Parathyroid adenoma (tissue), 2 donors: ENCODE measurements at regions not wholly inside any gene's neighbourhood (a gene's known extent, or its start where the extent isn't known, plus 50 kb on each side); places are given as distances from the start of the nearest gene placed in this dataset.

Experiments used
- H2AFZ ChIP-seq: fragments of 300-600 bp; sonication (generic); one replicate; pipeline ENCODE4 v1.7.0; 2017; ENCODE audit warnings: antibody characterized with exemption, mild to moderate bottlenecking
- H3K27ac ChIP-seq: fragments of 300-600 bp; sonication (generic); one replicate; pipeline ENCODE4 v1.7.0; 2017
- H3K27me3 ChIP-seq: fragments of 300-600 bp; sonication (generic); one replicate; pipeline ENCODE4 v1.7.0; 2017; ENCODE audit warnings: low read length; ENCODE audit not compliant: control insufficient read depth, insufficient read depth
- H3K36me3 ChIP-seq: fragments of 300-600 bp; sonication (generic); one replicate; pipeline ENCODE4 v1.7.0; 2017; ENCODE audit warnings: low read length; ENCODE audit not compliant: control insufficient read depth, insufficient read depth
- H3K4me1 ChIP-seq: fragments of 300-600 bp; sonication (generic); one replicate; pipeline ENCODE4 v1.7.0; 2017; ENCODE audit warnings: control low read depth
- H3K4me2 ChIP-seq: fragments of 300-600 bp; sonication (generic); one replicate; pipeline ENCODE4 v1.7.0; 2017; ENCODE audit warnings: low read length
- H3K4me3 ChIP-seq: fragments of 300-600 bp; sonication (generic); one replicate; pipeline ENCODE4 v1.7.0; 2017; ENCODE audit warnings: low read depth, low read length
- H3K79me2 ChIP-seq: fragments of 300-600 bp; sonication (generic); one replicate; pipeline ENCODE4 v1.7.0; 2017; ENCODE audit warnings: control low read depth
- H3K9ac ChIP-seq: fragments of 300-600 bp; sonication (generic); one replicate; pipeline ENCODE4 v1.7.0; 2017; ENCODE audit warnings: mild to moderate bottlenecking
- H3K9me3 ChIP-seq: fragments of 300-600 bp; sonication (generic); one replicate; pipeline ENCODE4 v1.7.0; 2017; ENCODE audit warnings: low read length; ENCODE audit not compliant: control insufficient read depth
- TF ChIP-seq, protein P1 (sequence below): fragments of 300-600 bp; sonication (generic); IDR thresholded peaks from one replicate; pipeline ENCODE4 v1.7.0; 2017; ENCODE audit warnings: antibody characterized with exemption, mild to moderate bottlenecking
- donor health status: primary hyperparathyroidism.

DNA sequence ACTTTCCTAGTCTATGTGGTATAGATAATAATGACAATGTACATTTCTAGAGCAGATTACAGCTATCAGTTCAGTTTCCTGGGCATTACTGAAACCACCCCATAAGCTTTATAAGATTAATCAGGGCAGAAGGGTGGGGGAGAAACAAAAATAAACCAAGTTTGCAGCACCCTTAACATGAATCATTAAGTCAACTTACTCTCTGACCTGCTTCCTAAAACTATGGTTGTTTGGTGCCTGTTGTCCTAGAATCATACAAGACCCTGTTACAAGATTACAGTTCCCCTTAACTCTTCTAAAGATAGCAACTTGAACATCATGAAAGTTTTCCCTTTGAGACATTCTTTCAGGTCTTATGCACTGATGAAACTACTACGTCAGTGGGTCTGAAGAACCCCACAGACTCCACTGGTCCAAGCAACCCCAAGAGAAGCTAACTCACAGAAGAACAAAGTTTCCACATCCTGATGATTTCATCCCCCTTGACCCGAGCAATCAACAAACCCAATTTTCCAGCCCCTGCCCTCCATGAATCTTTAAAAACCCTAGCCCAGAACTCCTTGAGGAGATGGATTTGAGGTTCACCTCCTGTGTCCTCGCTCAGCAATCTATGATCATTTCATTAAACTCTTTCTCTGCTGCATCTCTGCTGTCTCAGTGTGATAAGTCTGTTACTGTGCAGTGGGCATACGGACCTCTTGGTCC lies 336.5 kb downstream of the FOXO1 start:
- no peaks in the 10 kb centered on the region for H3K79me2 ChIP-seq
- no peak overlapping the region for H2AFZ ChIP-seq
- no peak overlapping the region for H3K9ac ChIP-seq
- no peaks in the 10 kb centered on the region for H3K9me3 ChIP-seq
- no peak overlapping the region for H3K27ac ChIP-seq
- H3K36me3 ChIP-seq: no peaks in the 10 kb centered on the region
- H3K4me3 ChIP-seq: no peak overlapping the region
- TF ChIP-seq, protein P1, sequence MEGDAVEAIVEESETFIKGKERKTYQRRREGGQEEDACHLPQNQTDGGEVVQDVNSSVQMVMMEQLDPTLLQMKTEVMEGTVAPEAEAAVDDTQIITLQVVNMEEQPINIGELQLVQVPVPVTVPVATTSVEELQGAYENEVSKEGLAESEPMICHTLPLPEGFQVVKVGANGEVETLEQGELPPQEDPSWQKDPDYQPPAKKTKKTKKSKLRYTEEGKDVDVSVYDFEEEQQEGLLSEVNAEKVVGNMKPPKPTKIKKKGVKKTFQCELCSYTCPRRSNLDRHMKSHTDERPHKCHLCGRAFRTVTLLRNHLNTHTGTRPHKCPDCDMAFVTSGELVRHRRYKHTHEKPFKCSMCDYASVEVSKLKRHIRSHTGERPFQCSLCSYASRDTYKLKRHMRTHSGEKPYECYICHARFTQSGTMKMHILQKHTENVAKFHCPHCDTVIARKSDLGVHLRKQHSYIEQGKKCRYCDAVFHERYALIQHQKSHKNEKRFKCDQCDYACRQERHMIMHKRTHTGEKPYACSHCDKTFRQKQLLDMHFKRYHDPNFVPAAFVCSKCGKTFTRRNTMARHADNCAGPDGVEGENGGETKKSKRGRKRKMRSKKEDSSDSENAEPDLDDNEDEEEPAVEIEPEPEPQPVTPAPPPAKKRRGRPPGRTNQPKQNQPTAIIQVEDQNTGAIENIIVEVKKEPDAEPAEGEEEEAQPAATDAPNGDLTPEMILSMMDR: no peak
- H3K4me2 ChIP-seq: no peak overlapping the region
- no peaks in the 10 kb centered on the region for H3K4me1 ChIP-seq
- H3K27me3 ChIP-seq: no peaks in the 10 kb centered on the region

DNA sequence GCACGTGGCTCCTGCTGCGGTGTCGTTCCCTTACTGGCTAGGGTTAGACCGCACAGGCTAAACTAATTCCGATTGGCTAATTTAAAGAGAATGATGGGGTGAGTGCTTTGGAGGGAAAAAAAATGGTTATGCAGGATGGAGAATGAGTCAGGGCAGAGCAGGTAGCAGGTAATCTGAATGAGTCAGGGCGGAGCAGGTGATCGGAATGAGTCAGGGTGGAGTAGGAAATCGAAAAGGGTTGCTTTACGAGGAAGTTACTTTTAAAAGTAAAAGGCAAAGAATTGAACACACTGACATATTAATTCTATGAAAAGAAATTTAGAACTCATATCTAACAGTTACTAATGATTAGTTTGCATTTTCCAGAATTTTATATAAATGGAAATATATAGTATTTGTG lies 335.5 kb downstream of the FOXO1 start:
- Histone ChIP-seq H3K79me2 (no peaks in the 10 kb centered on the region), H3K4me3 (no peak overlapping the region), H3K27ac (no peak overlapping the region), H3K27me3 (no peaks in the 10 kb centered on the region), H3K36me3 (no peaks in the 10 kb centered on the region), H3K4me1 (no peaks in the 10 kb centered on the region), H3K9me3 (no peaks in the 10 kb centered on the region), H2AFZ (no peak overlapping the region), H3K4me2 (no peak overlapping the region), H3K9ac (no peak overlapping the region)
- TF ChIP-seq, protein P1: no peak

DNA sequence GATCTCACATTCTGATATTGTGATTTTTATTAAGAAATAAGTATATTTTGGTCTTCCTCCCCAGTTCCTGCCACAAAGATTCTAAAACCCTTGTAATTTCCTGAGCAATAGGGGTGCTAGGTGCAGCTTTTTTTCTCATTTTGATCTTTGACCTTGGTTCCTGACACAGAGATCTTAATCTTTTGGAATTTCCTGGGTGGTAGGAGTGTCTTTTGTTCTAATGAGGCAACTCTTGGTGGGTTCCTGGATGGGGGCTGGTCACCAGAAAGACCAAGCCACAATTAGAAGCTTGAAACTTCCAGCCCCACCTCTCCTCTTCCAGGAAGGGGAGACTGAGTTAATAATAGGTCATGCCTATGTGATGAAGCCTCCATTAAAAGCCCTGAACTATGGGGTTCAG lies 334.6 kb downstream of the FOXO1 start:
- H3K27me3 ChIP-seq: no peaks in the 10 kb centered on the region
- no peaks in the 10 kb centered on the region for H3K4me1 ChIP-seq
- H3K9ac ChIP-seq: no peak overlapping the region
- no peaks in the 10 kb centered on the region for H3K9me3 ChIP-seq
- TF ChIP-seq, protein P1: no peak
- H3K4me2 ChIP-seq: no peak overlapping the region
- no peaks in the 10 kb centered on the region for H3K36me3 ChIP-seq
- H3K27ac ChIP-seq: no peak overlapping the region
- H2AFZ ChIP-seq: no peak overlapping the region
- H3K79me2 ChIP-seq: no peaks in the 10 kb centered on the region
- H3K4me3 ChIP-seq: no peak overlapping the region

DNA sequence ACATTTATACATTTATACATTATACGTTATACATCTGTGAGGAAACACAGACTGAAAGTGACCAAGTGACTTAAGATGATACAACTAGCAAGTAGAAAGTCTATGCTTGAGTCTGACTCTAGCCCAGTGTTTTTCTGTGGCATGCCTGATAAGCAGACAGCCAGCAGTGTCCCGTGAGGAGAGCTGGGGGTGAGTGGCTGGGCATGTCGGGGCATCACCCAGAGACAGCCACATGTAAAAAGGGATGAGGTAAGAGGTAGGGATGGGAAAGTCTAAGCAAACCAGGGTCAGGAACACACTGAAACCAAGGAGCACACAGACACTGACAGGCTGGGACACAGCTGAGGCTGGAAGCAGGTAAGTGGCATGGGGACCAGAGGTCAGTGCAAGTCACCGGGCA lies 333.2 kb downstream of the FOXO1 start:
- Histone ChIP-seq H2AFZ (no peak overlapping the region), H3K79me2 (no peaks in the 10 kb centered on the region), H3K4me3 (no peak overlapping the region), H3K9ac (no peak overlapping the region), H3K27ac (no peak overlapping the region), H3K4me2 (no peak overlapping the region), H3K4me1 (no peaks in the 10 kb centered on the region), H3K27me3 (no peaks in the 10 kb centered on the region), H3K9me3 (no peaks in the 10 kb centered on the region), H3K36me3 (no peaks in the 10 kb centered on the region)
- TF ChIP-seq, protein P1: no peak

DNA sequence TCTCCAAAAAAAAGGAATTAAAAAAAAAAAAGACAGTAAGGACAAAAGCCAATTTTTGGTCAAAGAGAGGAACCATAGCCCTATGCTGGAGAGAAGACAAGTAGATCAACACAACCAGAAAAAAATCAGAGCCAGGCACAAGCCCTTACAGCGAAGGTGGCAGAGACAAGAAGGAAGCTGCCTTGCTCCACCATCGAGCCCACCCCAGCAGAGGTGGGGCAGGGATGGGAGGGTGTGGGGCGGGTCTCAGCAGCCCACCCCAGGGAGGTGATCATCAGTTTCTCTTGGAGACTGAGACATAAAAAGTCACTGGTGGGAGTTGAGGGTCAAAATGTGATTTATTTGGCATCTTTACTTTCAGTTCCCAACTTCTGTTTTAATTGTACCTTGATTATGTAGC lies 332.4 kb downstream of the FOXO1 start:
- Histone ChIP-seq H3K9ac (no peak overlapping the region), H3K4me3 (no peak overlapping the region), H3K27ac (no peak overlapping the region), H3K27me3 (no peaks in the 10 kb centered on the region), H3K4me2 (no peak overlapping the region), H3K36me3 (no peaks in the 10 kb centered on the region), H2AFZ (no peak overlapping the region), H3K4me1 (no peaks in the 10 kb centered on the region), H3K9me3 (no peaks in the 10 kb centered on the region), H3K79me2 (no peaks in the 10 kb centered on the region)
- TF ChIP-seq, protein P1: no peak
